Ishikawa (cell line): ENCODE measurements at regions not wholly inside any gene's neighbourhood (a gene's known extent, or its start where the extent isn't known, plus 50 kb on each side); places are given as distances from the start of the nearest gene placed in this dataset.

ENCODE experiments used
- CEBPB ChIP-seq: IDR thresholded peaks from 2 replicates; pipeline ENCODE4 v1.6.1; 2012
- EP300 ChIP-seq: IDR thresholded peaks from 2 replicates; pipeline ENCODE4 v1.6.1; 2012; ENCODE audit warnings: borderline replicate concordance
- FOXM1 ChIP-seq: IDR thresholded peaks from 2 replicates; pipeline ENCODE4 v1.6.1; 2012; ENCODE audit warnings: low read depth, borderline replicate concordance
- MAX ChIP-seq: IDR thresholded peaks from 2 replicates; pipeline ENCODE4 v1.6.1; 2012
- NFIC ChIP-seq: IDR thresholded peaks from 2 replicates; pipeline ENCODE4 v1.6.1; 2012
- RAD21 ChIP-seq: IDR thresholded peaks from 2 replicates; pipeline ENCODE4 v1.6.1; 2012; ENCODE audit warnings: low read depth
- REST ChIP-seq: IDR thresholded peaks from 2 replicates; pipeline ENCODE4 v1.6.1; 2012; ENCODE audit warnings: low read depth, mild to moderate bottlenecking
- TAF1 ChIP-seq: IDR thresholded peaks from 2 replicates; pipeline ENCODE4 v1.6.1; 2012; ENCODE audit warnings: low read depth, mild to moderate bottlenecking
- USF1 ChIP-seq: IDR thresholded peaks from 2 replicates; pipeline ENCODE4 v1.6.1; 2012
- YY1 ChIP-seq: IDR thresholded peaks from 2 replicates; pipeline ENCODE4 v1.6.1; 2012; ENCODE audit warnings: low read depth
- ZBTB7A ChIP-seq: IDR thresholded peaks from 2 replicates; pipeline ENCODE4 v1.6.1; 2012; ENCODE audit warnings: low read depth

- TF ChIP-seq YY1: no peak
- TF ChIP-seq ZBTB7A: no peak
- no peak for TF ChIP-seq FOXM1
- no peak for TF ChIP-seq NFIC
- TF ChIP-seq EP300: no peak
- TF ChIP-seq USF1: no peak
- no peak for TF ChIP-seq CEBPB
- no peak for TF ChIP-seq RAD21
- no peak for TF ChIP-seq REST
- no peak for TF ChIP-seq TAF1
- no peak for TF ChIP-seq MAX
Measured at GRCh38 chr4:147303873-147304229, 177.0 kb upstream of the EDNRA start.
